CD4-positive, CD25-positive, alpha-beta regulatory T cell (primary cell): ENCODE measurements at regions not wholly inside any gene's neighbourhood (a gene's known extent, or its start where the extent isn't known, plus 50 kb on each side); places are given as distances from the start of the nearest gene placed in this dataset.

ENCODE experiments used
- ATAC-seq, 2 donors: fragments of 150-1000 bp; cut with Tn5 transposase; one replicate each; pipeline ENCODE4 v1.10.0; 2021; ENCODE audit warnings: low read depth in 2 of 2, moderate number of reproducible peaks in 2 of 2, moderate library complexity in 1 of 2
- DNase-seq, 3 donors: peaks; one replicate each; pipeline versions ENCODE4 v3.0.0 to v3.0.0-alpha.2; 2012 to 2022; ENCODE audit warnings: mixed read lengths in 1 of 3
- H3K27ac ChIP-seq: one replicate; pipeline ENCODE4 v1.7.0; 2013; ENCODE audit warnings: mild to moderate bottlenecking, low read length; ENCODE audit not compliant: insufficient read depth, poor library complexity, severe bottlenecking
- H3K27me3 ChIP-seq: one replicate; pipeline ENCODE4 v1.7.0; 2013; ENCODE audit warnings: low read length; ENCODE audit not compliant: control insufficient read depth, insufficient read depth
- H3K36me3 ChIP-seq: one replicate; pipeline ENCODE4 v1.7.0; 2013; ENCODE audit warnings: mild to moderate bottlenecking, low read length, moderate library complexity; ENCODE audit not compliant: control insufficient read depth, insufficient read depth
- H3K4me1 ChIP-seq: 2 replicates; pipeline ENCODE4 v1.7.0; 2013; ENCODE audit warnings: mild to moderate bottlenecking, low read length; ENCODE audit not compliant: insufficient read depth, control insufficient read depth, poor library complexity, severe bottlenecking
- H3K4me3 ChIP-seq: one replicate; pipeline ENCODE4 v1.7.0; 2013; ENCODE audit warnings: low read depth, mild to moderate bottlenecking, low read length, moderate library complexity
- H3K9me3 ChIP-seq, 2 experiments: 1 replicate in 1 of 2; 2 replicates in 1 of 2; pipeline ENCODE4 v1.7.0; 2013; ENCODE audit warnings: low read length in 2 of 2, mild to moderate bottlenecking in 1 of 2, moderate library complexity in 1 of 2; ENCODE audit not compliant: control insufficient read depth in 2 of 2
- H3K27ac Mint-ChIP-seq, 3 donors: one replicate each; pipeline ENCODE4 v1.8.0; 2020 to 2022; ENCODE audit warnings: mild to moderate bottlenecking in 3 of 3, mixed read lengths in 3 of 3, moderate library complexity in 2 of 3
- H3K27me3 Mint-ChIP-seq: one replicate; pipeline ENCODE4 v1.8.0; 2022; ENCODE audit warnings: mild to moderate bottlenecking, mixed read lengths
- H3K36me3 Mint-ChIP-seq: one replicate; pipeline ENCODE4 v1.8.0; 2020; ENCODE audit warnings: mixed read lengths
- H3K4me1 Mint-ChIP-seq, 4 donors: one replicate each; pipeline ENCODE4 v1.8.0; 2020 to 2022; ENCODE audit warnings: mixed read lengths in 4 of 4, mild to moderate bottlenecking in 1 of 4
- H3K4me3 Mint-ChIP-seq, 4 donors: one replicate each; pipeline ENCODE4 v1.8.0; 2020 to 2022; ENCODE audit warnings: mild to moderate bottlenecking in 4 of 4, mixed read lengths in 4 of 4, moderate library complexity in 3 of 4
- H3K9me3 Mint-ChIP-seq, 7 donors: one replicate each; pipeline ENCODE4 v1.8.0; 2020 to 2022; ENCODE audit warnings: mixed read lengths in 7 of 7, mild to moderate bottlenecking in 3 of 7, moderate library complexity in 2 of 7

DNA sequence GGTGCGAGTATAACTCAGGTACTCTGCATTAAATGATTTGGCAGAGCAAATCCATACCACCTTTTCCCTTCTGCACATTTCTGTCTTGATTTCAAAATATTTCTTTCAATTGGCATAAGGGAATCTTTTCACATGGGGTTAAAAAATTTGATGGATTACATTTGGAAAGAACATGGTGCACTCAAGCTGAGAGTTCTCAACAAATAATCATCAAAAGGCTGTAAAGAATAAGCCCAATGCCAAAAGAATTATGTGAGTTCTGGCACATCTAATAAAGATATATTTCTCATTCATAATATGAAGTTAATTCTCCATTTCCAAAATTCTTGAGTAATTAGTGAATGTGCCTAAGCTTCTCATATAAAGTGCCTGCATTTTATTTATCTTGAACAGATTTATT lies 223.1 kb downstream of the GPR37 start:
- no peak overlapping the region for H3K27ac ChIP-seq
- H3K9me3 ChIP-seq: no peaks in the 10 kb centered on the region
- no peak overlapping the region for H3K4me3 Mint-ChIP-seq
- no peaks in the 10 kb centered on the region for H3K36me3 ChIP-seq
- no peaks in the 10 kb centered on the region for H3K36me3 Mint-ChIP-seq
- H3K4me1 ChIP-seq: no peaks in the 10 kb centered on the region
- no peaks in the 10 kb centered on the region for H3K27me3 ChIP-seq
- DNase-seq: no peak
- no peak overlapping the region for H3K27ac Mint-ChIP-seq
- peaks cover 0 to 5% (median 3%) of the 10 kb centered on the region in 7 donors for H3K9me3 Mint-ChIP-seq
- H3K27me3 Mint-ChIP-seq: no peaks in the 10 kb centered on the region
- H3K4me3 ChIP-seq: no peak overlapping the region
- no peaks in the 10 kb centered on the region for H3K4me1 Mint-ChIP-seq
- no peak for ATAC-seq

DNA sequence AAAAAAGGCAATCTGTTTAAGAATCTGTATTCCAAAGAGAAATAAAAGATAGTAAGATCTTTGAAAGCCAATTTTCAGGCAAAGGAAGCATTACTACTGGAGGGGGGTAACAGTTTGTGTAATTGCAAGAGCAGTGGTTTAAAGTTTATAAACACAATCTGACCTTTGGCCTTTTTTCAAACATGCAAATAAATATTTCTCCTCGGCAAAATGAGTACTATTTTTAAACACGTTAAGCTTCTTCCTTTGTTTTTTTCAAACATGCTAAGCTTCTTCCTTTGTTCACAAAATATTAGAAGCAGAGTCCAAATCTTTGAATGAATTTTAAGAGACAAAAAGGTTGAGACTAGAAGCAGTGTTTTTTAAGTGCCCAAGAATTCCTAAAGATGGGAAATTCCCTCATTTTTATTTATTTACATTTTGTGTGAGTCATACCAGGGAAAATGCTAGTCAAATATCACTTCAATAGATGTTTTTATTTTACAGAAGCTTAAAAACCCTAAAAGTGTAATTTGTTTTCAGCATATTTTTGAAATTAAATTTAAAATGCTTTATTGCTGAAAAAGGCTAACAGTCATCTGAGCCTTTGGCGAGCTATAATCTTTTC lies 229.3 kb downstream of the GPR37 start:
- H3K4me1 Mint-ChIP-seq: no peaks in the 10 kb centered on the region
- Histone ChIP-seq H3K4me3 (no peak overlapping the region), H3K27ac (no peak overlapping the region), H3K36me3 (no peaks in the 10 kb centered on the region), H3K27me3 (no peaks in the 10 kb centered on the region), H3K4me1 (no peaks in the 10 kb centered on the region), H3K9me3 (no peaks in the 10 kb centered on the region)
- no peaks in the 10 kb centered on the region for H3K36me3 Mint-ChIP-seq
- ATAC-seq (no peak), DNase-seq (no peak)
- H3K4me3 Mint-ChIP-seq: no peak overlapping the region
- H3K27me3 Mint-ChIP-seq: no peaks in the 10 kb centered on the region
- H3K9me3 Mint-ChIP-seq: peaks cover 0 to 10% (median 3%) of the 10 kb centered on the region in 7 donors
- H3K27ac Mint-ChIP-seq: no peak overlapping the region

DNA sequence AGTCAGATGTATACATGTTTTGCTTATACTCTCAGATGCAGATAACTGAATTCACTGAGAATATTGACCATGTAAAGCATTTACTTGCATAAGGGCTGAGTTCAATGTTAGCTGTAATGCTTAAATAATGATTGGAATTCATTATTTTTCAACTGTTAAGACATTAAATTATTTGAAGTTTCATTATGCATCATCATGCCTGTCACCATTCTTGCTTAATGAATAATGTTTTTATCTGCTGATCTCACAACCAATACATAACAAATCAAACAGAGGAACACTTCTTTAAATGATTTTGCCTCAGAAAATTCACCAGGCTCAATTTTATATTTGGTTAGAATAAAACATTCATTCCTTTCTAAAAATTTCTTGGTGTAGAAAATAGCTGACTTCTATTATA lies 233.4 kb downstream of the GPR37 start:
- no peak overlapping the region for H3K4me3 ChIP-seq
- Mint-ChIP-seq H3K9me3 (peaks cover 2 to 14% (median 9%) of the 10 kb centered on the region in 7 donors), H3K4me1 (no peaks in the 10 kb centered on the region), H3K27ac (no peak overlapping the region), H3K4me3 (no peak overlapping the region), H3K27me3 (no peaks in the 10 kb centered on the region), H3K36me3 (no peaks in the 10 kb centered on the region)
- no peaks in the 10 kb centered on the region for H3K4me1 ChIP-seq
- no peak for DNase-seq
- no peak for ATAC-seq
- H3K27me3 ChIP-seq: no peaks in the 10 kb centered on the region
- H3K27ac ChIP-seq: no peak overlapping the region
- H3K9me3 ChIP-seq: peaks cover 0 to 3% of the 10 kb centered on the region in 2 experiments
- H3K36me3 ChIP-seq: no peaks in the 10 kb centered on the region

DNA sequence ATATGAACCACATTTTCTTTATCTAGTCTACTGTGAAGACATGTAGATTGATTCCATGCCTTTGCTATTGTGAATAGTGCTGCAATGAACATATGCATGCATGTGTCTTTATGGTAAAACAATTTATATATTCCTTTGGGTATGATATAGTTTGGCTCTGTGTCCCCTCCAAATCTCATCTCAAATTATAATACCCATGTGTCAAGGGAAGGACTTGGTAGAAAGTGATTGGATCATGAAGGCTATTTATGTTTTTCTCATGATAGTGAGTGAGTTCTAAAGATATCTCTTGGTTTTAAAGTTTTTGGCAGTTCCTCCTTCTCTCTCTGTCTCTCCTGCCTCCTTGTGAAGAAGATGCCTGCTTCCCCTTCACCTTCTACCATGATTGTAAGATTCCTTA lies 248.7 kb downstream of the GPR37 start:
- ATAC-seq: no peak
- H3K4me1 ChIP-seq: no peaks in the 10 kb centered on the region
- H3K9me3 Mint-ChIP-seq: peaks cover 0 to 30% (median 4%) of the 10 kb centered on the region in 7 donors
- no peaks in the 10 kb centered on the region for H3K4me1 Mint-ChIP-seq
- no peak overlapping the region for H3K27ac Mint-ChIP-seq
- H3K27ac ChIP-seq: no peak overlapping the region
- no peaks in the 10 kb centered on the region for H3K9me3 ChIP-seq
- H3K36me3 ChIP-seq: no peaks in the 10 kb centered on the region
- H3K4me3 ChIP-seq: no peak overlapping the region
- H3K4me3 Mint-ChIP-seq: no peak overlapping the region
- no peaks in the 10 kb centered on the region for H3K27me3 Mint-ChIP-seq
- H3K36me3 Mint-ChIP-seq: no peaks in the 10 kb centered on the region
- DNase-seq: no peak
- no peaks in the 10 kb centered on the region for H3K27me3 ChIP-seq

DNA sequence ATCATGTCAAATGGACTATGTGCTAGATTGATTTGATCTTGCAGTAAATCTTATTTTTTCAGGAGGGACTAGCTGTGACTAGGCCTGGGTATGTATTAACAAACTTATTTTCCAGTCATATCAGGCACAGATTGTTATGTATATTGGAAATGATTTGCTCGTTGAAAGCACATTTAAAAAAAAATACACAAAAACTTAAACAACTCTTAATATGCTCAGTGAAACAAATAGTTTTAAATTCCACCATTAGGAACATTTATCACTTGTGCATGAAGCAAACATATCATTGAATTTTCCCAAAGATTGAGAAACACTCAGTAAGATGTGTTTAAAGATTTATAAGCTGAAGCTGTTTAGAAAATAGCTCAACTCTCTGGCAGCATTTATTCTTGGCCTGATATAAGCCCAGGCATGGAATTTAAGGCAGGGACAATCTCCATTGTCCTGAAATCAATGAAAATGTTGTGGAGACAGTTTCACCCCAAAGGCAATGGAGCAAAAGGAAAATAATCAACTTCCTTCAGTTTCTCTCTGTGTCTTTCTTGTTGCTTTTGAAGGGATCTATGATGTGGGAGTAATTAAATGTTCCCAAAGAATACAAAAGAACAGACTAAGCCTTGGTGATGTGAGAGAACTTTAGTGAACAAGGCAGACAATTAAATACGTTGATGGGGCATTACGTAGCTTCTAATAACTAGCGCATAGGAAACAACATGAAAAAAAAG lies 250.3 kb downstream of the GPR37 start:
- Histone ChIP-seq H3K27me3 (no peaks in the 10 kb centered on the region), H3K4me3 (no peak overlapping the region), H3K36me3 (no peaks in the 10 kb centered on the region), H3K9me3 (no peaks in the 10 kb centered on the region), H3K4me1 (no peaks in the 10 kb centered on the region), H3K27ac (no peak overlapping the region)
- Mint-ChIP-seq H3K9me3 (peaks cover 0 to 26% (median 4%) of the 10 kb centered on the region in 7 donors), H3K4me1 (no peaks in the 10 kb centered on the region), H3K27ac (no peak overlapping the region), H3K4me3 (no peak overlapping the region), H3K36me3 (no peaks in the 10 kb centered on the region), H3K27me3 (no peaks in the 10 kb centered on the region)
- no peak for DNase-seq
- ATAC-seq: no peak

DNA sequence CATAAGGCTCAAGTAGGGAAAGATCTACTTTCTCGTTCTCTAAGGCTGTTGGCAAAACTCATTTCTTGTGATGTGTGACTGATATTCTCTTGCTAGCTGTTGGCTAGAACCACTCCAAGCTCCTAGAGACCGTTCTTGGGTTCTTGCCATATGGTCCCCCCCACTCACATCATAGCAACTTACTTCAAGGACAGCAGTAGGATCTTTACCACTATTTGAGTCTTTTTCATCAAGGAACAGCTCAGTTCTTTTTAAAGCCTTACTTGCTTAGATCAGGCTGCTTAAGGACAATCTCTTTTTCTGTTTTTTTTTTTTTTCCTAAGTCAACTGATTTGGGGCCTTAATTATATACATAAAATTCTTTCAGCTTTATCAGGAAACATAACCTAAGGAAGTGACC lies 251.1 kb downstream of the GPR37 start:
- no peaks in the 10 kb centered on the region for H3K36me3 Mint-ChIP-seq
- ATAC-seq (no peak), DNase-seq (no peak)
- Histone ChIP-seq H3K9me3 (no peaks in the 10 kb centered on the region), H3K4me3 (no peak overlapping the region), H3K27me3 (no peaks in the 10 kb centered on the region), H3K36me3 (no peaks in the 10 kb centered on the region), H3K4me1 (no peaks in the 10 kb centered on the region), H3K27ac (no peak overlapping the region)
- H3K9me3 Mint-ChIP-seq: peaks cover 0 to 25% (median 4%) of the 10 kb centered on the region in 7 donors
- H3K27me3 Mint-ChIP-seq: no peaks in the 10 kb centered on the region
- H3K4me1 Mint-ChIP-seq: no peaks in the 10 kb centered on the region
- H3K4me3 Mint-ChIP-seq: no peak overlapping the region
- no peak overlapping the region for H3K27ac Mint-ChIP-seq

DNA sequence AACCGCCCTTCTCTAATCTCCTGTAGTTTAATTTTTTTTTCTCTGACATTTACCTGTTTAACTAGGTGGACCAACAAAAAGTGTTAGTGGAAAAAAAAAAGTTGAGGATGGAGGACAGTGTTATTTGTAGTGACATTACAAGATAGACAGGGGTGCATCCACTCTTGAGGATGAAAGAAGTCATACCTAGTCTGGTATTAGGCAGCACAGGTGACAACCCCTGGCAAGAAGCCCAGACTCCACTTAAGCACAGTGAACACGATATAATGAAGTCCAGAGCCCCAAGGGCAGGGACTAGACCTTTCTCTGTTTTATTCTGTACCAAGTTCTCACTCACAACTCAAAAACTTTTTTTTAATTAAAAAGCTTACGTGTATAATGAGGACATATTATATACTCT lies 268.4 kb downstream of the GPR37 start:
- Mint-ChIP-seq H3K36me3 (no peaks in the 10 kb centered on the region), H3K27me3 (no peaks in the 10 kb centered on the region), H3K9me3 (peaks cover 0 to 18% (median 5%) of the 10 kb centered on the region in 7 donors), H3K4me1 (no peaks in the 10 kb centered on the region), H3K4me3 (no peak overlapping the region), H3K27ac (no peak overlapping the region)
- DNase-seq: no peak
- no peak overlapping the region for H3K27ac ChIP-seq
- H3K9me3 ChIP-seq: no peaks in the 10 kb centered on the region
- H3K4me3 ChIP-seq: no peak overlapping the region
- ATAC-seq: no peak
- no peaks in the 10 kb centered on the region for H3K4me1 ChIP-seq
- H3K27me3 ChIP-seq: no peaks in the 10 kb centered on the region
- no peaks in the 10 kb centered on the region for H3K36me3 ChIP-seq

DNA sequence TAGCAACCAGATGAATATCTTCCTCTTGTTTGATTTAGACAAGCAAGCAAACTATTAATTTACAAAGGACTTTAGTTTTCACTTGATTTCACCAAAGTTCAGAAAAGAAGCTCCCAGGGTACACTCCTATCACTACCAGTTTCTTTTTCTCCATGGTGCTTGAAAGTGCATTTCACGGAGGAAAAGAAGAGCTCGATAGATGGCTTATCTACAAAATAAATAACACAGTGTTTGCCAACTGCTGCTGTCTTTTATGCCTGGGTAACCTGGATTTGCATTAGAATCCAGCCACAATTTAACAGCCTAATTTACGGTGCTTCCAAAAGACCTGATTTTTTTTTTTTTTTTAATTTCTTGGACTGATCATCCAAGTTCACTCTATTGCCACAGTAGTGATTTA lies 275.7 kb downstream of the GPR37 start:
- Mint-ChIP-seq H3K36me3 (no peaks in the 10 kb centered on the region), H3K27ac (no peak overlapping the region), H3K4me1 (no peaks in the 10 kb centered on the region), H3K9me3 (peaks cover 0 to 9% (median 1%) of the 10 kb centered on the region in 7 donors), H3K4me3 (no peak overlapping the region), H3K27me3 (no peaks in the 10 kb centered on the region)
- no peak overlapping the region for H3K27ac ChIP-seq
- DNase-seq (no peak), ATAC-seq (no peak)
- no peaks in the 10 kb centered on the region for H3K9me3 ChIP-seq
- no peaks in the 10 kb centered on the region for H3K27me3 ChIP-seq
- no peaks in the 10 kb centered on the region for H3K36me3 ChIP-seq
- no peaks in the 10 kb centered on the region for H3K4me1 ChIP-seq
- H3K4me3 ChIP-seq: no peak overlapping the region
